SH-SY5Y (cell line): ENCODE measurements at regions not wholly inside any gene's neighbourhood (a gene's known extent, or its start where the extent isn't known, plus 50 kb on each side); places are given as distances from the start of the nearest gene placed in this dataset.

Experiments
- GATA2 ChIP-seq: IDR thresholded peaks from 2 replicates; pipeline ENCODE4 v1.6.1; 2011; ENCODE audit warnings: mild to moderate bottlenecking, low read depth, low read length
- GATA3 ChIP-seq: IDR thresholded peaks from 2 replicates; pipeline ENCODE4 v1.6.1; 2011; ENCODE audit warnings: low read depth, mild to moderate bottlenecking, low read length, moderate library complexity

GRCh38 chr3:22349215-22349851 is 598.3 kb upstream of the ZNF385D start:
- TF ChIP-seq GATA2 (no peak), GATA3 (no peak)
